Right lobe of liver (tissue), 4 donors: ENCODE measurements at regions not wholly inside any gene's neighbourhood (a gene's known extent, or its start where the extent isn't known, plus 50 kb on each side); places are given as distances from the start of the nearest gene placed in this dataset.

Experiments used
- POLR2A ChIP-seq: fragments of 450-650 bp; IDR thresholded peaks from one replicate; pipeline ENCODE4 v1.6.1; 2017; ENCODE audit warnings: antibody characterized with exemption, mild to moderate bottlenecking
- TF ChIP-seq, protein P1 (sequence below), 4 donors: fragments of 200-600 bp in 3 of 4; fragments of 450-650 bp in 1 of 4; IDR thresholded peaks; one replicate each; pipeline versions ENCODE4 v1.5.1 to v1.8.0; 2016 to 2022; ENCODE audit warnings: antibody characterized with exemption in 4 of 4, mild to moderate bottlenecking in 2 of 4
- donor health status: DM: no; HTN: no; CAD: no.
- donor health status: DM: no; HTN: no; CAD: no.
- donor health status: DM: no; HTN: yes; CAD: no.

DNA sequence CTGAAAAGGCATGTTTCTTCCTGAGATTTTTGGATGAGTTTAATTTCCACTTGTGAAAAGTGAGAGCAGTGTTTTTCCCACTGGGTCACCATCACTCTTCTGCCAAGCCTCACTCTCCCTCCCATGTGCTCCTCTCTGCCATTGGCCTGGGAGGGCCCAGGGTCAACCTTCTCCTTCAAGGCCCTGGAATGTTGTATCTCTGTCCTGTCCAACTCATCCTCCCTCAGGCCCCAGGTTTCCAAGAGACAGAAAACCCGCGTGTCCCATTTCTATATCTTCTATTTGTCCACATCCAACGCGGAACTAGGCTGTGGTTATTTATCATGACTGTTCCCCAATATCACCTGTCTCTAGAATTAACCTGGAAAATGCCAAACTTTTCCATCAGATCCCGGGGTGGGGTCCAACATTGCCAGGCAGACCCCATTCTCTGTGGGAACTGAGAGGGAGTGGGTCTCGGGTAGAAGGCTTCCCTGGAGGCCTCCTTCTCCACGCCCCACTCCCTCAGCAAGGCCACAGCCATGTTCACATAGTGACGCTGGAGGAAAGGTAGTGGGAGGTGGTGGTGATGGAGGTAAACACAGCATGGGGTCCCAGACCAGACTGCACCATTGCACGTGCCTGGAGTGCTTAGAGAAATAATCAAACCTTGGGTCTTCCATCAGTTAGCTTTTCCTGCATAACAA lies 173.5 kb downstream of the SCP2D1 start:
- TF ChIP-seq, protein P1, sequence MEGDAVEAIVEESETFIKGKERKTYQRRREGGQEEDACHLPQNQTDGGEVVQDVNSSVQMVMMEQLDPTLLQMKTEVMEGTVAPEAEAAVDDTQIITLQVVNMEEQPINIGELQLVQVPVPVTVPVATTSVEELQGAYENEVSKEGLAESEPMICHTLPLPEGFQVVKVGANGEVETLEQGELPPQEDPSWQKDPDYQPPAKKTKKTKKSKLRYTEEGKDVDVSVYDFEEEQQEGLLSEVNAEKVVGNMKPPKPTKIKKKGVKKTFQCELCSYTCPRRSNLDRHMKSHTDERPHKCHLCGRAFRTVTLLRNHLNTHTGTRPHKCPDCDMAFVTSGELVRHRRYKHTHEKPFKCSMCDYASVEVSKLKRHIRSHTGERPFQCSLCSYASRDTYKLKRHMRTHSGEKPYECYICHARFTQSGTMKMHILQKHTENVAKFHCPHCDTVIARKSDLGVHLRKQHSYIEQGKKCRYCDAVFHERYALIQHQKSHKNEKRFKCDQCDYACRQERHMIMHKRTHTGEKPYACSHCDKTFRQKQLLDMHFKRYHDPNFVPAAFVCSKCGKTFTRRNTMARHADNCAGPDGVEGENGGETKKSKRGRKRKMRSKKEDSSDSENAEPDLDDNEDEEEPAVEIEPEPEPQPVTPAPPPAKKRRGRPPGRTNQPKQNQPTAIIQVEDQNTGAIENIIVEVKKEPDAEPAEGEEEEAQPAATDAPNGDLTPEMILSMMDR (IDR thresholded peaks at IDR 0.05): no peak
- no peak for TF ChIP-seq POLR2A
